ENCODE measurements at regions not wholly inside any gene's neighbourhood (a gene's known extent, or its start where the extent isn't known, plus 50 kb on each side); places are given as distances from the start of the nearest gene placed in this dataset.

GRCh38 chr18:30578707-30579106 lies 463.8 kb downstream of the DSC3 start:
- TF ChIP-seq EZH2 (IDR thresholded peaks at IDR 0.05; ENCODE audit: low read length, missing control alignments) (no peak), CTCF (conservative IDR thresholded peaks at IDR 0.05 in 1 of 2, IDR thresholded peaks at IDR 0.05 in 1 of 2; ENCODE audit: low read depth in 1 of 2, low read length in 2 of 2) (no peak)
- DNase-seq (ENCODE audit: low read depth in 2 of 2), result no peak
- no peaks in the 10 kb centered on the region for H3K9me3 ChIP-seq (ENCODE audit: control insufficient read depth, insufficient read depth, low read depth, low read length)
- H2AFZ ChIP-seq (ENCODE audit: low read length), result no peak overlapping the region
- H3K9ac ChIP-seq (ENCODE audit: insufficient read depth, low read length), result no peak overlapping the region
- no peak overlapping the region for H3K4me2 ChIP-seq (ENCODE audit: extremely low read depth, insufficient read depth, low read length)
- H3K4me1 ChIP-seq (ENCODE audit: control insufficient read depth, extremely low read depth, insufficient read depth, low read length), result no peaks in the 10 kb centered on the region
- H3K27me3 ChIP-seq (ENCODE audit: control insufficient read depth, insufficient read depth, low read length), result no peaks in the 10 kb centered on the region
- H4K20me1 ChIP-seq (ENCODE audit: control insufficient read depth, extremely low read depth, insufficient read depth, low read length), result no peaks in the 10 kb centered on the region
- no peaks in the 10 kb centered on the region for H3K79me2 ChIP-seq (ENCODE audit: control insufficient read depth, insufficient read depth, low read length)
- no peak overlapping the region for H3K27ac ChIP-seq (ENCODE audit: insufficient read depth, low read length)
- H3K4me3 ChIP-seq (replicated peaks in 1 of 4; ENCODE audit: control extremely low read depth in 1 of 4, insufficient read depth in 1 of 4, low read depth in 3 of 4, low read length in 4 of 4), result no peak overlapping the region
- no peaks in the 10 kb centered on the region for H3K36me3 ChIP-seq (ENCODE audit: control insufficient read depth, insufficient read depth, low read length)

- H2AFZ ChIP-seq (ENCODE audit: low read length), result no peak overlapping the region
- no peak for DNase-seq (ENCODE audit: low read depth in 2 of 2)
- H3K9ac ChIP-seq (ENCODE audit: insufficient read depth, low read length), result no peak overlapping the region
- no peaks in the 10 kb centered on the region for H3K79me2 ChIP-seq (ENCODE audit: control insufficient read depth, insufficient read depth, low read length)
- TF ChIP-seq CTCF (conservative IDR thresholded peaks at IDR 0.05 in 1 of 2, IDR thresholded peaks at IDR 0.05 in 1 of 2; ENCODE audit: low read depth in 1 of 2, low read length in 2 of 2) (no peak), EZH2 (IDR thresholded peaks at IDR 0.05; ENCODE audit: low read length, missing control alignments) (no peak)
- H3K27me3 ChIP-seq (ENCODE audit: control insufficient read depth, insufficient read depth, low read length), result no peaks in the 10 kb centered on the region
- H3K36me3 ChIP-seq (ENCODE audit: control insufficient read depth, insufficient read depth, low read length), result no peaks in the 10 kb centered on the region
- no peaks in the 10 kb centered on the region for H3K4me1 ChIP-seq (ENCODE audit: control insufficient read depth, extremely low read depth, insufficient read depth, low read length)
- no peak overlapping the region for H3K27ac ChIP-seq (ENCODE audit: insufficient read depth, low read length)
- no peaks in the 10 kb centered on the region for H4K20me1 ChIP-seq (ENCODE audit: control insufficient read depth, extremely low read depth, insufficient read depth, low read length)
- H3K4me3 ChIP-seq (replicated peaks in 1 of 4; ENCODE audit: control extremely low read depth in 1 of 4, insufficient read depth in 1 of 4, low read depth in 3 of 4, low read length in 4 of 4), result no peak overlapping the region
- H3K4me2 ChIP-seq (ENCODE audit: extremely low read depth, insufficient read depth, low read length), result no peak overlapping the region
- no peaks in the 10 kb centered on the region for H3K9me3 ChIP-seq (ENCODE audit: control insufficient read depth, insufficient read depth, low read depth, low read length)
Observed at GRCh38 chr18:30572214-30572613, 470.3 kb downstream of the DSC3 start.

- no peaks in the 10 kb centered on the region for H3K79me2 ChIP-seq (ENCODE audit: control insufficient read depth, insufficient read depth, low read length)
- no peak overlapping the region for H3K4me2 ChIP-seq (ENCODE audit: extremely low read depth, insufficient read depth, low read length)
- no peak overlapping the region for H3K9ac ChIP-seq (ENCODE audit: insufficient read depth, low read length)
- H2AFZ ChIP-seq (ENCODE audit: low read length), result no peak overlapping the region
- no peaks in the 10 kb centered on the region for H3K9me3 ChIP-seq (ENCODE audit: control insufficient read depth, insufficient read depth, low read depth, low read length)
- no peak for DNase-seq (ENCODE audit: low read depth in 2 of 2)
- no peak overlapping the region for H3K4me3 ChIP-seq (replicated peaks in 1 of 4; ENCODE audit: control extremely low read depth in 1 of 4, insufficient read depth in 1 of 4, low read depth in 3 of 4, low read length in 4 of 4)
- H3K27ac ChIP-seq (ENCODE audit: insufficient read depth, low read length), result no peak overlapping the region
- no peaks in the 10 kb centered on the region for H4K20me1 ChIP-seq (ENCODE audit: control insufficient read depth, extremely low read depth, insufficient read depth, low read length)
- TF ChIP-seq CTCF (conservative IDR thresholded peaks at IDR 0.05 in 1 of 2, IDR thresholded peaks at IDR 0.05 in 1 of 2; ENCODE audit: low read depth in 1 of 2, low read length in 2 of 2) (no peak), EZH2 (IDR thresholded peaks at IDR 0.05; ENCODE audit: low read length, missing control alignments) (no peak)
- no peaks in the 10 kb centered on the region for H3K27me3 ChIP-seq (ENCODE audit: control insufficient read depth, insufficient read depth, low read length)
- H3K4me1 ChIP-seq (ENCODE audit: control insufficient read depth, extremely low read depth, insufficient read depth, low read length), result no peaks in the 10 kb centered on the region
- no peaks in the 10 kb centered on the region for H3K36me3 ChIP-seq (ENCODE audit: control insufficient read depth, insufficient read depth, low read length)
Observed at GRCh38 chr18:30568333-30568732, 474.2 kb downstream of the DSC3 start.

All from fibroblast of lung (primary cell).